Sigmoid colon (tissue), 6 donors: ENCODE measurements at regions not wholly inside any gene's neighbourhood (a gene's known extent, or its start where the extent isn't known, plus 50 kb on each side); places are given as distances from the start of the nearest gene placed in this dataset.

ENCODE experiments used
- DNase-seq: peaks from one replicate; pipeline ENCODE4 v3.0.0-alpha.2; 2019
- H3K27ac ChIP-seq, 4 donors: fragments of 200-600 bp; sonication (generic); one replicate each; pipeline ENCODE4 v1.5.1; 2016 to 2019; ENCODE audit warnings: mild to moderate bottlenecking in 1 of 4
- H3K27me3 ChIP-seq, 3 donors: fragments of 200-600 bp; sonication (generic); one replicate each; pipeline ENCODE4 v1.5.1; 2019; ENCODE audit warnings: mild to moderate bottlenecking in 1 of 3
- H3K36me3 ChIP-seq, 4 donors: fragments of 200-600 bp; sonication (generic); one replicate each; pipeline ENCODE4 v1.5.1; 2016 to 2019
- H3K4me1 ChIP-seq, 4 donors: fragments of 200-600 bp; sonication (generic); one replicate each; pipeline ENCODE4 v1.5.1; 2017 to 2019
- H3K4me3 ChIP-seq, 4 donors: fragments of 200-600 bp; sonication (generic); one replicate each; pipeline ENCODE4 v1.5.1; 2017 to 2019; ENCODE audit warnings: mild to moderate bottlenecking in 2 of 4, moderate library complexity in 1 of 4
- H3K9me3 ChIP-seq, 4 donors: fragments of 200-600 bp in 3 of 4; sonication (generic) in 3 of 4; one replicate each; pipeline versions ENCODE4 v1.5.1 to v1.6.1; 2013 to 2019
- EP300 ChIP-seq, 4 donors: sonication (generic); formaldehyde crosslinking; IDR thresholded peaks; one replicate each; pipeline ENCODE4 v1.6.1; 2017; ENCODE audit warnings: antibody characterized with exemption in 4 of 4
- POLR2A ChIP-seq, 2 donors: fragments of 450-650 bp; IDR thresholded peaks; one replicate each; pipeline ENCODE4 v1.6.1; 2016; ENCODE audit warnings: antibody characterized with exemption in 2 of 2, mild to moderate bottlenecking in 2 of 2, moderate library complexity in 2 of 2
- POLR2AphosphoS5 ChIP-seq, 4 donors: sonication (generic); formaldehyde crosslinking; IDR thresholded peaks; one replicate each; pipeline ENCODE4 v1.6.1; 2017; ENCODE audit warnings: antibody characterized with exemption in 4 of 4
- WGBS, 2 donors: extraction: QIAGEN DNeasy Blood & Tissue Kit; methylation state at CpG; one replicate each; pipeline ENCODE4 v1.1.7; 2013; 5-methylcytosine and 5-hydroxymethylcytosine counted together
- intact Hi-C: fragments of 100-400 bp; cut with DNase I; formaldehyde crosslinking; loops from one replicate; pipeline ENCODE4 v1.15.1; 2023
- TF ChIP-seq, protein P1 (sequence below), 4 experiments: fragments of 450-650 bp in 3 of 4; fragments of 200-600 bp in 1 of 4; IDR thresholded peaks; one replicate each; pipeline ENCODE4 v1.5.1; 2016 to 2019; ENCODE audit warnings: antibody characterized with exemption in 4 of 4, mild to moderate bottlenecking in 3 of 4, moderate library complexity in 2 of 4
- donor health status: healthy with polysubstance abuse.
- donor health status: healthy.

DNA sequence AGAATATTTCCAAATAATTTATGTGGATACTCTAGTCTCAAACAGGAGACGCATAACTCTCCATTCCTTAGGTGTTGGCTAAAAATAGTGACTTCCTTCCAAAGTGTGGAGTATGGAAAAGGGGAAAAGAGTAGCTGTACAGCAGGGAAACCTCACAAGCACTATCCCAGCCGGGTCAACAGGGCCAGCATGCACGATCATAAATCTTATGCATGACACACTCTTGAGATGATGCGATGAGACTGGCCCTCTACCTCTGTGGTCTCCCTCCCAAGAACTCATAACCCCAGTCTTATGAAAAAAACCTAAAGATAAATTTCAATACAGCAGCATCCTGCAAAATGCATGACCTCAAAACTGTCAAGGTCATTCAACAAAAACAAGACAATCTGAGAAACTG is 197.3 kb downstream of the TEX36 start:
- no peak overlapping the region for H3K4me3 ChIP-seq
- H3K4me1 ChIP-seq: no peaks in the 10 kb centered on the region
- H3K9me3 ChIP-seq: no peaks in the 10 kb centered on the region
- H3K36me3 ChIP-seq: no peaks in the 10 kb centered on the region
- no peak for DNase-seq
- no peak overlapping the region for H3K27ac ChIP-seq
- intact Hi-C loops: no loop called here
- WGBS, 2 donors: 71 to 90% methylated on average over 4 of the region's 4 CpGs
- H3K27me3 ChIP-seq: no peaks in the 10 kb centered on the region
- no peak for TF ChIP-seq EP300 (IDR thresholded peaks at IDR 0.05)
- TF ChIP-seq, protein P1, sequence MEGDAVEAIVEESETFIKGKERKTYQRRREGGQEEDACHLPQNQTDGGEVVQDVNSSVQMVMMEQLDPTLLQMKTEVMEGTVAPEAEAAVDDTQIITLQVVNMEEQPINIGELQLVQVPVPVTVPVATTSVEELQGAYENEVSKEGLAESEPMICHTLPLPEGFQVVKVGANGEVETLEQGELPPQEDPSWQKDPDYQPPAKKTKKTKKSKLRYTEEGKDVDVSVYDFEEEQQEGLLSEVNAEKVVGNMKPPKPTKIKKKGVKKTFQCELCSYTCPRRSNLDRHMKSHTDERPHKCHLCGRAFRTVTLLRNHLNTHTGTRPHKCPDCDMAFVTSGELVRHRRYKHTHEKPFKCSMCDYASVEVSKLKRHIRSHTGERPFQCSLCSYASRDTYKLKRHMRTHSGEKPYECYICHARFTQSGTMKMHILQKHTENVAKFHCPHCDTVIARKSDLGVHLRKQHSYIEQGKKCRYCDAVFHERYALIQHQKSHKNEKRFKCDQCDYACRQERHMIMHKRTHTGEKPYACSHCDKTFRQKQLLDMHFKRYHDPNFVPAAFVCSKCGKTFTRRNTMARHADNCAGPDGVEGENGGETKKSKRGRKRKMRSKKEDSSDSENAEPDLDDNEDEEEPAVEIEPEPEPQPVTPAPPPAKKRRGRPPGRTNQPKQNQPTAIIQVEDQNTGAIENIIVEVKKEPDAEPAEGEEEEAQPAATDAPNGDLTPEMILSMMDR (IDR thresholded peaks at IDR 0.05): no peak

DNA sequence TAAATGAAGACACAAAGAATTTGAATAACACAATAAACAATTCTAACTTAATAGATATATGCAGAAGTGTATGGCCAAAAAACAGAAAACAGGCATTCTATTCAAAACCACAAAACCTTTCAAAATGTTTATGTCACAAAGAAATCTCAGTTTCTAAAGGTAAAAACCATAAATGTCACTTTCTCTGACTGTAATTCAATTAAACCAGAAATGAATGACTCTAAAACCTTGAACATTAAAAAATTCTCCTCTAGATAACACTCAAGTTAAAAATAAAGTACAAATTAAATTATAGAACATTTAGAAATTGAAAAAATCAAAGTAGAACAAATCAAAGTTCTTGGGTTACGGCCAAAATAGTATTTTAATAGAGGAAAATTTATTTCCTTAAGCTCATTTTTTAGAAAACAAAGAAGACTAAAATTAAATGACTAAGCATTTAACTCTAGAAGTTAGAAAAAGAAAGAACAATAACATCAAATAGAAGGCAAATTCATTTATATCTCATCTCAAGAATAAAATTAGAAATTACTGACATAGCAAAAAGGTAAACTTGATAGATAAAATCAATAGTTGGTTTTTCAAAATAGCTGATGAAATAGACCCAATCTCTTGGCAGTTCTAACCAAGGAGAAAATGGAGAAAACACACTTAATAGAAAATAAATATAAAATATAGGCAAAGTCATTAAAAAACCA is 198.8 kb downstream of the TEX36 start:
- TF ChIP-seq POLR2A (IDR thresholded peaks at IDR 0.05) (no peak), POLR2AphosphoS5 (IDR thresholded peaks at IDR 0.05) (no peak), EP300 (IDR thresholded peaks at IDR 0.05) (no peak)
- TF ChIP-seq, protein P1 (IDR thresholded peaks at IDR 0.05): no peak
- no peaks in the 10 kb centered on the region for H3K9me3 ChIP-seq
- no peaks in the 10 kb centered on the region for H3K36me3 ChIP-seq
- DNase-seq: no peak
- 93 to 95% methylated on average over 1 of the region's 1 CpG for WGBS, 2 donors
- intact Hi-C loops: no loop called here
- H3K4me3 ChIP-seq: no peak overlapping the region
- H3K27me3 ChIP-seq: no peaks in the 10 kb centered on the region
- no peaks in the 10 kb centered on the region for H3K4me1 ChIP-seq
- H3K27ac ChIP-seq: no peak overlapping the region

DNA sequence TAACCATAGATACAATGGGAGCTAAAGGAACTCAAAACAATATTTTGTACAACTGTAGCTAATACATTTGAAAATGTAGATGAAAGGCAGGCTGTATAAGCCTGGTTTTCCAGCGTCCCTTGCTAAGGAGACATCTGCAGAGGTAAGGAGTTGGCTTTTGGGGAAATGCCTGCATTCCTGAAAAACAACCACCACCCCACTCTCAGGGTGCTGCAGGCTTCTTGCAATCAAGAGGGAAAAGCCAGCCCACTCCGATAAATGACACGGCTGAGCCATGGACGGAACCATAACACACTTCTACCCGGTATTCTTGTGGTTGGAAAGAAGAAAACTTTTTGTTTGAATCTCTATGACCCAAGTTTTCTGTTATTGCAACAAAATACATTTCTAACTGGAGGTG is 200.3 kb downstream of the TEX36 start:
- Histone ChIP-seq H3K36me3 (no peaks in the 10 kb centered on the region), H3K27ac (no peak overlapping the region), H3K4me3 (no peak overlapping the region), H3K9me3 (no peaks in the 10 kb centered on the region), H3K27me3 (no peaks in the 10 kb centered on the region), H3K4me1 (no peaks in the 10 kb centered on the region)
- intact Hi-C loops: no loop called here
- TF ChIP-seq EP300 (IDR thresholded peaks at IDR 0.05) (no peak), POLR2AphosphoS5 (IDR thresholded peaks at IDR 0.05) (no peak), POLR2A (IDR thresholded peaks at IDR 0.05) (no peak)
- TF ChIP-seq, protein P1 (IDR thresholded peaks at IDR 0.05): no peak
- 73 to 86% methylated on average over 5 of the region's 5 CpGs for WGBS, 2 donors
- no peak for DNase-seq

DNA sequence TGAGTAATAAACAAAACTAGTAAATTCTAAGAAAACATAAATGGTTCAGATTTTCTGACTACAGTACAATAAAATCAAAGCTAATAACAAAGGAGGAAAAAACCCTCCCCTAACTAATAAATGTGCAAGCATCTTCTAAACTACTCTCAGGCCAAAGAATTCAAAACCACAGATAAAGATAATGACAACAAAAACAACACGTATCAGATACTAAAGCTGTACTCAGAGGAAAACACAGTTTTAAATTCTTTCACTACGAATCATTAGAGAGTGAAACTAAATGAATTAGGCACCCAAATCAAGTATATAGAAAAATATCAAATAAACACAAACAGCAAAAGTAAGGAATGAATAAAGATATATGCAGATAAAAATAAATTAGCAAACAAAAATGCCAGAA is 200.9 kb downstream of the TEX36 start:
- 61 to 62% methylated on average over 2 of the region's 2 CpGs for WGBS, 2 donors
- Histone ChIP-seq H3K36me3 (no peaks in the 10 kb centered on the region), H3K27ac (no peak overlapping the region), H3K4me3 (no peak overlapping the region), H3K27me3 (no peaks in the 10 kb centered on the region), H3K4me1 (no peaks in the 10 kb centered on the region), H3K9me3 (no peaks in the 10 kb centered on the region)
- TF ChIP-seq POLR2AphosphoS5 (IDR thresholded peaks at IDR 0.05): no peak
- TF ChIP-seq POLR2A (IDR thresholded peaks at IDR 0.05): no peak
- TF ChIP-seq, protein P1 (IDR thresholded peaks at IDR 0.05): no peak
- TF ChIP-seq EP300 (IDR thresholded peaks at IDR 0.05): no peak
- intact Hi-C loops: no loop called here
- DNase-seq: no peak

DNA sequence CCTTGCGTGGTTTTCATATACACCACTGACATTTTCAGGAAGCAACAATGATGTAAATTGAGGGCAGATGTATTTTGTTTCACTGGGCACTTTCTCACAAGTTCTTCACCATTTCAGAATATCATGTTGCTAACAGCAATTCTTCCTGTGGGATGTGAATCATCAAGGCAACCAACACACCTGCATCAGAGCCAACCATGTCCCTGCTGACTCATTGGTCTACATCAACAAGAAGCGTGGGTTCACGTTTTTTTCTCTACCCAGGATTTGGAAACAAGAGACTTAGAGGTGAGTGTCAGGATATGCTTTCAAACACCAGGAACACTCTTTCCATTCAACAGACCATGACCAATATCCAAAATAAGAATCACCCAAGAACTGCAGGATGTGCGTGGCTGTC is 203.9 kb downstream of the TEX36 start:
- H3K4me1 ChIP-seq: no peaks in the 10 kb centered on the region
- no peak overlapping the region for H3K4me3 ChIP-seq
- H3K27me3 ChIP-seq: no peaks in the 10 kb centered on the region
- no peak overlapping the region for H3K27ac ChIP-seq
- no peaks in the 10 kb centered on the region for H3K9me3 ChIP-seq
- TF ChIP-seq POLR2A (IDR thresholded peaks at IDR 0.05): no peak
- TF ChIP-seq, protein P1 (IDR thresholded peaks at IDR 0.05): no peak
- no peak for TF ChIP-seq EP300 (IDR thresholded peaks at IDR 0.05)
- no peak for TF ChIP-seq POLR2AphosphoS5 (IDR thresholded peaks at IDR 0.05)
- 87 to 91% methylated on average over 4 of the region's 4 CpGs for WGBS, 2 donors
- no peaks in the 10 kb centered on the region for H3K36me3 ChIP-seq
- intact Hi-C loops: no loop called here
- DNase-seq: no peak
